ENCODE measurements at regions not wholly inside any gene's neighbourhood (a gene's known extent, or its start where the extent isn't known, plus 50 kb on each side); places are given as distances from the start of the nearest gene placed in this dataset.

GRCh38 chr18:53701697-53702096 is 522.8 kb downstream of the MBD2 start:
- TF ChIP-seq EP300 (IDR thresholded peaks at IDR 0.05): no peak
- no peak for TF ChIP-seq POLR2AphosphoS5 (IDR thresholded peaks at IDR 0.05)
- TF ChIP-seq POLR2A (IDR thresholded peaks at IDR 0.05): no peak
